ENCODE measurements at regions not wholly inside any gene's neighbourhood (a gene's known extent, or its start where the extent isn't known, plus 50 kb on each side); places are given as distances from the start of the nearest gene placed in this dataset.

- TF ChIP-seq SUZ12 (IDR thresholded peaks at IDR 0.05) (no peak), TARDBP (IDR thresholded peaks at IDR 0.05) (no peak), BHLHE40 (IDR thresholded peaks at IDR 0.05; ENCODE audit: borderline replicate concordance) (no peak), FOXA1 (IDR thresholded peaks at IDR 0.05) (no peak), SP1 (IDR thresholded peaks at IDR 0.05) (no peak), FOXK2 (IDR thresholded peaks at IDR 0.05) (no peak)
Observed at GRCh38 chr7:156437021-156437614, 203.5 kb upstream of the RNF32 start.
